RKO (cell line): ENCODE measurements at regions not wholly inside any gene's neighbourhood (a gene's known extent, or its start where the extent isn't known, plus 50 kb on each side); places are given as distances from the start of the nearest gene placed in this dataset.

Experiments
- DNase-seq: peaks from one replicate; pipeline ENCODE4 v3.0.0-alpha.2; 2016; ENCODE audit warnings: low spot score

DNA sequence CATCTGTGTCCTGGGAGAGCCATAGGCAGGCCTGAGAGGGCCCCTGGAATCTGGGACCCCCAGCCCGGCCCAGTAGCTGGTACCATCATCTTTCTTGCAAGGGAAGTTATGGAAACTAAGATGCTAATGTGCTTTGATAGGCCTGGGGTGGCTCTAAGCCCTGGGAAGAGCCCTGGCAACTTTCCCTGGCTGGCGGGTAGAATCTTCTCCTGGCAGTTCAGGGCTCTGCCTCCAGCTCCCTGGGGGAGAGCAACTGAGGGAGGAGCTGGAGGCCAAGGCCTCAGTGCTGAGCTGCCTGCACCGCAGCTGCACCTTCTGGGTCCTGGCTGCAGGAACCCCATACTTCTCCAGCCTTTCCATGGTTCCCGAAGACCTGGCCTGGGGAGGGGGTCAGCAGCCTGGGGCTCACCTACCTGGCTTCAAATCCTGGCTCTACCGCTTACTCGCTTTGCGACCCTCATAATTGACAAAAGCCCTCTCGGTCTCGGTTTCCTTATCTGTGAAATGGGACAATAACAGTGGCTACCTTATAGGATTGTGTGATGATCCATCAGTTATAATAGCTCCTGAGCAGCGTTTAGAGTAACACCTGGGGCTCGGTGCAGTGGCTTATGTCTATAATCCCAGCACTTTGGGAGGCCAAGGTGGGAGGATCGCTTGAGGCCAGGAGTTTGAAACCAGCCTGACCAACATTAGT is 333.7 kb downstream of the SEC14L1 start:
- no peak for DNase-seq

GRCh38 chr17:77475016-77475976 is 334.5 kb downstream of the SEC14L1 start:
- no peak for DNase-seq

DNA sequence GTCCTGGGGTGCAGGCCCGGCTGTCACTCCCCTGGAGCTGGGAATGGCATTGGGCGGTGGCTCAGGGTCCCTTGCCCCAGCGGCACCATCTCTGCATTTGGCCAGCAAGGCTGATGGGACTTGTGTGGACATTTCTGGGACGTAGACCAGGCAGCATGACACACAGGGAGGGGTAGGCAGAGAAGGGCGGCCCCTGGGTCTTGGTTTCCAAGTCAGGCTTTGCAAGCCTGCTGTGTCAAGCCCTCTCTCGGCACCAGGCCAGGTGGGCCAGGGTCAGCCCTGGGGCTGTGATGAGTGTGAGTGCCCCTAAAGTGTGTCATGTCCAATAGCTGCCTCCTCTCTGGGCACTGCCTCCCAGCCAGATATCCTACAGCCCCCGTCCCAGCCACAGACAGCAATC is 335.2 kb downstream of the SEC14L1 start:
- DNase-seq, result no peak

DNA sequence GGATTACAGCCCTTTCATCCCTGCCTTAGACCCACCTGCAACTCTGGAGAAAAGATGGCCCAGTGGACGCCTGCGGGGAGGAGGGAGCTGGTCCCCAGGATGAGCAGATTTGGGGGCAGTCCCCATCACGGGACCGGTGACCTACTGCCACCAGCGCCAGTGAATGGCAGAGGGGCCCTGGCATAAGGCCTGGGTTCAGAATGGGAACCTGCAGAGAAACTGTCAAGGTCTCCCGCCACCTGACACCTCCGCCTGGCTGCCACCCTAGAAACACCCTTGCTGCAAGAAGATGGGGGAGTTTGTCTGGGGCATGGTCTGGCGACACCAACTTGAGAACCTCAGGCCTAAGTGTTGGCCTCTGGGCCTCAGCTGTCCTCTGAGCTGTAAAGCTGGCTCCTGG is 335.7 kb downstream of the SEC14L1 start:
- no peak for DNase-seq

DNA sequence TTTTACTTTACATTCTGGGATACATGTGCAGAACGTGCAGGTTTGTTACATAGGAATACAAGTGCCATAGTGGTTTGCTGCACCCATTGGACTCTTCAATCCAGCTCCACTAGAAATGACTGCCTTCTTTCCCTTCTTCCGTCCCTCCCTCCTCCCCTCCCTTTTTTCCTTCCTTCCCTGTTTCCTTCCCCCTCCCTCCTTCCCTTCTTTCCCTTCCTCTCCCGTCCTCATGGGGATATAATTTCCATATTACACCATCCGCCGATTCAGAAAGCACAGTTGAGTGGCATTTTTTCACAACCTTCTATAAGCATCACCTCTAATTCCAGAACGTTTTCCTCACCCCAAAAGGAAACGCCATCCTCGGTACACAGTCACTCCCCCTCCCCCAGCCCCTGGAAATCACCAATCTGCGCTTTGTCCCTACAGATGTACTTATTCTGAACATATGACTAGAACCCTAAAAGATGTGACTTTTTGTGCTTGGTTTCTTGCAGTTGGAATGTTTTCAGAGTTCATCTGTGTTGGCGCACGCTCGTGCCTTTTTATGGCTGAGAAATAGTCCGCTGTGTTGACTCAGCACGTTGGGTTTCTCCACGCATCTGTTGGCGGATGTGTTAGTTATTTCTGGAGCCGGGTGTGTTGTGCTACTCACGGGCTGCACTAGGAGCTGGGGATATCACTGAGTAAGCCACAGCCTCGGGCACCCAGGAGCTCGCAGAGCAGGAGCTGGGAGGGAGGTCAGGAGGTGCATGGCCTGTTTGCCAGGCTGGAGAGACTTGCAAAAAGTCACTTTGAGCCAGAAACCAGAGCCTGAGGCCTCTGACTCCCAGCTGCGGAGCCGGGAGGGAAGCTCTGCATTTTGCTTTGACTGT is 336.4 kb downstream of the SEC14L1 start:
- DNase-seq, result no peak

- no peak for DNase-seq
These were observed 337.5 kb downstream of the SEC14L1 start for GRCh38 chr17:77478281-77478680.

DNA sequence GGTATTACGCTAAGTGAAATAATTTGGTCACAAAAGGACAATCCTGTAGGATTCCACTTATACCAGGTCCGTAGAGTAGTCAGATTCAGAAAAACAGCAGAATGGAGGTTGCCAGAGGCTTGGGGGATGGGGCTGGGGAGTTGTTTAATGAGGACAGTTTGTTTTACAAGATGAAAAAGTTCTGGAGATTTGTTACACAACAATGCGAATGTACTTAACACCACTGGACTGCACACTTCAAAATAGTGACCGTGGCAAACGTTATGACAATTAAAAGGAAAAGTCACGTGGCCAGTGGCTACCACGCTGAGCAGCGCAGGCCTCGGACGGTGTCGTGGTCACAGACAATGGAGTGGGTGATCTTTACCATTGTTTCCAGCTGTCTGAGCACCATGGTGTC is 338.1 kb downstream of the SEC14L1 start:
- no peak for DNase-seq

DNA sequence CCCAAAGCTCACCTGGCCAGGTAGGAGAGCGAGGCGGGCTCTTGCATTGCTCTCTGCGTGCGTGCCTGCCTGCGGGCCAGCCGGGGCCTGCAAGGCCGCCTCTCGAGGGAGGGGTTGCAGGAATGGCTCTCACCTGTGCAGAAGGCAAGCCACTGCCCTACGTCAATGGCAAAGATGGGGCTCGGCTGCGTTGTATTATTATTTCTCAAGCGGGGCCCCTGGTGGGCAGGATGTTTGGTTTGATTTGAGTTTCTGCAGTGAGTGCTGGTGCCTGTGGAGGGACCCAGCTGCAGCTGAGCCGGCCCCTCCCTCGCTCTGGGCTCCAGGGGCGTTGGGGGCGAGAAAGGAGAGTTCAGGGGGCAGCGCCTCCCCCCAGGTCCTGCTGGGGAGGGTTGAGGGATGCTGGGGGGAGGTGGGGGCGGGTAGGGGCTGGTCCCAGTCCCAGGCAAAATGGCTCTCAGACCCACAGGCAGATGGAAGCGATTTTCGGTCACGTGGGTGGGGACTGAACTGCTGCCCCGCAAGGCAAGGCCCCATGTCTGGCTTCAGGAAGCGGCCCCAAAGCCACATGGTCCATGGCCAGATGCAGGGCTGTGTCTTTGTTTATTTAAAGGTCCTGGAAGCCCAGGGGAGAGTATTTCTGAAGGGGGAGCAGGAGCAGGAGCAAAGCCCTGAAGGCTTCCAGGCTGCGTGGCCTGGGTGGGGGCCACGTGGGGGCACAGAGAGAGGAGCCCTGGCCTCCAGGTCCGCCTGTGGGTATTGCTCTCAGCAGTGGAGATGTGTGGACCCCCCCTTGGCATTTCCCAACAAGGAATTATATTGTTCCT is 338.8 kb downstream of the SEC14L1 start:
- DNase-seq, result no peak

GRCh38 chr17:77480199-77480508 is 339.4 kb downstream of the SEC14L1 start:
- DNase-seq, result no peak

- no peak for DNase-seq
These were observed 339.9 kb downstream of the SEC14L1 start for GRCh38 chr17:77480509-77481215.

DNA sequence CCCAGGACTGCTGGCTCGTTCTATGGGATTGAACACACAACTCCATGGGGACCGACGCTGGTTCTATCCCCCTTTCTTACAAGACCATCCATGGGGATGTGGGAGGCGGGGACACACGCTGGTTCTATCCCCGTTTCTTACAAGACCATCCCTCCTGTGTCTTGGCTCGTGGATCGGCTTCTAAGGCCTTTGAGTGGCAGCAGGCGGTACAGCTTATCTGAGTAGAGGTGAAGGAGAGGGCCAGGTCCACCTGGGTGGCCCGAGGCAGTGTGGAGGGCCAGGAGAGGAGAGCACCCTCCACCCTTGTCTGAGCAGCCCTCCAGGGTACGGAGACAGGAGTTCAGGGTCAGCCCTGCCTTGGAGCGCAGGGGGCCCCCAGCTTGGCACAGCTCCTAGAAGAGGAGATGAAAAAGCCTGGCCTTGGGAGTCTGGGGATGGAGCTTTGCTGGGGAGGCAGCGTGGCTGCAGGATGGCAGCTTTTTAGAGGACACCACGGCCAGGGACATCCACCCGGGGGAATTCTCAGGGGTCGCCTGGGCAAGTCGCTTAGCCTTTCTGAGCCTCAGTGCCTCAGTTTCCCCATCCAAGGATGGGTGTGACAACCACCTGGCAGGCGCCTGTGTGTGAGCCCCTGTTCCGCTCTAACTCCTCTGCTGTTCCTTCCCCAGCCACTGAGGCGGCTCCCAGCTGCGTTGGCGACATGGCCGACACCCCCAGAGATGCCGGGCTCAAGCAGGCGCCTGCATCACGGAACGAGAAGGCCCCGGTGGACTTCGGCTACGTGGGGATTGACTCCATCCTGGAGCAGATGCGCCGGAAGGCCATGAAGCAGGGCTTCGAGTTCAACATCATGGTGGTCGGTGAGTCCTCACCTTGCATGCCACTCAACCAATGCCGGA is 341.0 kb downstream of the SEC14L1 start:
- no peak for DNase-seq

GRCh38 chr17:77482375-77483127 is 341.8 kb downstream of the SEC14L1 start:
- DNase-seq, result no peak

DNA sequence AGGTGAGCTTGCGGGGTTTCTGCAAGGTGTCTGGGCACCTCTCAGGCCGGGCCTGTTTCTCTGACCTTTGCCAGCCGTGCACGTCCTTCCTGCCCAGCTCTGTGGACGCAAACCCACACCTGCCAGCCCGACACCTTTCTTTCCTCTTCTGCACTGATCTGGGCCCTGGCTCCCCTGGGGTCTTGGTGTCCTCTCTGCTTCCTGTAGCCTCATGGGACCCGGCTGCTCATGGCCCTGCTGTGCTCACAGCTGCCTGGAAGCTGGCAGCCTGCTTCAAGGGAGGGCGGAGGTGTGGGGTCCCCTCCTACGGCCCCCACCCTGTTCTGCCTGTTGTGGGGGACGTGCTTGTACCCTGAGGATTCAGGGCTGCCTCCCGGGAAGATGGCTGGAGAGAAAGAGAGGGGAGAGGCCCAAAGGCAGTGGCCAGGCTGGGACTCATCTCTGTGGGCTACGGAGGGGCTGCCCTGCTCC is 342.4 kb downstream of the SEC14L1 start:
- no peak for DNase-seq

GRCh38 chr17:77484111-77484510 is 343.3 kb downstream of the SEC14L1 start:
- no peak for DNase-seq

DNA sequence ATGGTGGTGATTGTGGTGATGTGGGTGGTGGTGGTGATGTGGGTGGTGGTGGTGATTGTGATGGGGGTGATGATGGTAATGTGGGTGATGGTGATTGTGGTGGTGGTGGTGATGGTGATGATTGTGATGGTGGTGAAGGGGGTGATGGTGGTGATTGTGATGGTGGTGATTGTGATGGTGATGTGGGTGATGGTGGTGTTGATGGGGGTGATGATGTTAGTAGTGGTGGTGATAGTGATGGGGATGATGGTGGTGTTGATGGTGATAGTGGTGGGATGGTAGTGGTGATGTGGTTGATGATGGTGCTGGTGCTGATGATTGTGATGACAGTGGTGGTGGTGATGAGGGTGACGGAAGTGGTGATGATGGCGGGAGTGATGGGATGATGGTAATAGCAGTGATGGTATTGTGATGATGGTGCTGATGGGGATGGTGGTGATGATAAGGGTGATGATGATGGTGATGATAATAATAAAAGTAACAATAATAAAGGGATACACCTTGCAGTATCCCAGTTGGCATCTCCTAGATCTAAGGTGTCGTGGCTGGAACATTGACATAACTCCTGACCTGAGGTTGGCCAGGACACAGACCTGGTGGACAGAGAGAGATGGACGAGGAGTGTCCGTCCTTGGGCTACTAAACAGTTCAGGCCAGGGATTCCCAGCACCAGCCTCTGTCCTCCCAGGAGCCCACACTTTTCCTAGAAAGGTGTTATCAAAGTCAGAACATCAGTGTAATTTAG is 344.5 kb downstream of the SEC14L1 start:
- no peak for DNase-seq

DNA sequence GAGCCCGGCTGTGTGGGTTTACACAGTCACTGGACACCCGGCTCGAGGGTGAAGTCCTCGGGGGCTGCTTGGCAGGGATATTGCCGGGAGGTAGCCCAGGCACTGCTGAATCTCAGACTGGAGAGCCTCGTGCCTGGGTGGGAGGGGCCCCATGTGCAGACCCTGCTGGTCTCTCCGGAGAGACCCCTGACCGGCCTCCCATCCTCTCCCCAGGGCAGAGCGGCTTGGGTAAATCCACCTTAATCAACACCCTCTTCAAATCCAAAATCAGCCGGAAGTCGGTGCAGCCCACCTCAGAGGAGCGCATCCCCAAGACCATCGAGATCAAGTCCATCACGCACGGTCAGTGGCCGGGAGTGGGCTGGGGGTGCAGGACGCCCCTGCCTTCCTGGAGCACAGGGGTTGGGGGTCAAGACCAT is 346.5 kb downstream of the SEC14L1 start:
- DNase-seq, result no peak

GRCh38 chr17:77487677-77488530 is 347.1 kb downstream of the SEC14L1 start:
- DNase-seq, result no peak
